PC-3 (cell line): ENCODE measurements at regions not wholly inside any gene's neighbourhood (a gene's known extent, or its start where the extent isn't known, plus 50 kb on each side); places are given as distances from the start of the nearest gene placed in this dataset.

ENCODE experiments used
- ATAC-seq: fragments of 200-7000 bp; cut with Tn5 transposase; 2 replicates; pipeline ENCODE4 v1.9.1; 2020; ENCODE audit warnings: mild to moderate bottlenecking, moderate library complexity
- BruUV-seq: library from RNA; stranded (reverse); fragments of 400-500 nt; replicated peaks from 2 replicates; lab custom pipeline; 2021; lab: Mats Ljungman, UMichigan
- CTCF ChIA-PET: fragments of 300-600 bp; sonication (Branson Sonifier 250); formaldehyde crosslinking; loops from one replicate; lab custom pipeline; 2022; ENCODE audit warnings: antibody characterized with exemption; lab: Charles Lee
- POLR2A ChIA-PET: fragments of 300-600 bp; sonication (Branson Sonifier 250); formaldehyde crosslinking; loops from one replicate; lab custom pipeline; 2022; ENCODE audit warnings: antibody characterized with exemption; ENCODE audit not compliant: unreplicated experiment; lab: Charles Lee
- DNase-seq: peaks from one replicate; pipeline ENCODE4 v3.0.0-alpha.2; 2015
- H2AFZ ChIP-seq: fragments of 300-600 bp; sonication (generic); 2 replicates; pipeline ENCODE4 v1.6.0; 2016; ENCODE audit warnings: antibody characterized with exemption, low read length
- H3F3A ChIP-seq: fragments of 300-600 bp; sonication (generic); one replicate; pipeline ENCODE4 v1.6.0; 2017; ENCODE audit warnings: antibody characterized with exemption, low read length, control low read depth, mild to moderate bottlenecking; ENCODE audit not compliant: unreplicated experiment
- H3K27ac ChIP-seq: fragments of 300-600 bp; sonication (generic); 2 replicates; pipeline ENCODE4 v1.5.1; 2016; ENCODE audit warnings: mild to moderate bottlenecking, low read length
- H3K27me3 ChIP-seq: fragments of 300-600 bp; sonication (generic); 2 replicates; pipeline ENCODE4 v1.6.1; 2016; ENCODE audit warnings: low read length, mixed read lengths
- H3K36me3 ChIP-seq: fragments of 300-600 bp; sonication (generic); 2 replicates; pipeline ENCODE4 v1.6.1; 2016; ENCODE audit warnings: low read depth, mixed run types, low read length, mixed read lengths
- H3K4me1 ChIP-seq: fragments of 300-600 bp; sonication (generic); 2 replicates; pipeline ENCODE4 v1.5.1; 2016; ENCODE audit warnings: low read length; ENCODE audit not compliant: insufficient read depth
- H3K4me2 ChIP-seq: fragments of 300-600 bp; sonication (generic); 2 replicates; pipeline ENCODE4 v1.6.0; 2016; ENCODE audit warnings: low read length
- H3K4me3 ChIP-seq: fragments of 300-600 bp; sonication (generic); 2 replicates; pipeline ENCODE4 v1.5.1; 2016; ENCODE audit warnings: mild to moderate bottlenecking, low read length, mixed read lengths
- H3K79me2 ChIP-seq: fragments of 300-600 bp; sonication (generic); 2 replicates; pipeline ENCODE4 v1.6.1; 2017; ENCODE audit warnings: low read length, mixed read lengths
- H3K9ac ChIP-seq: fragments of 300-600 bp; sonication (generic); 2 replicates; pipeline ENCODE4 v1.6.0; 2016; ENCODE audit warnings: mild to moderate bottlenecking, low read length
- H3K9me2 ChIP-seq: fragments of 300-600 bp; sonication (generic); replicated peaks from 2 replicates; pipeline ENCODE4 v1.6.1; 2016; ENCODE audit warnings: mixed run types, low read length, mixed read lengths
- H3K9me3 ChIP-seq: fragments of 300-600 bp; sonication (generic); 2 replicates; pipeline ENCODE4 v1.6.1; 2016; ENCODE audit warnings: low read length, mixed read lengths
- H4K20me1 ChIP-seq: fragments of 300-600 bp; sonication (generic); 2 replicates; pipeline ENCODE4 v1.6.1; 2016; ENCODE audit warnings: low read length, mixed read lengths
- EZH2 ChIP-seq: fragments of 300-600 bp; sonication (generic); IDR thresholded peaks from one replicate; pipeline ENCODE4 v1.6.1; 2017; ENCODE audit warnings: antibody characterized with exemption, mild to moderate bottlenecking, low read length; ENCODE audit not compliant: unreplicated experiment
- EZH2phosphoT487 ChIP-seq: fragments of 300-600 bp; sonication (generic); IDR thresholded peaks from 2 replicates; pipeline ENCODE4 v1.6.1; 2018; ENCODE audit warnings: mild to moderate bottlenecking, antibody characterized with exemption, low read length, borderline replicate concordance
- intact Hi-C: fragments of 100-400 bp; cut with micrococcal nuclease; formaldehyde crosslinking; loops from 2 replicates; pipeline ENCODE4 v1.9.0; 2023
- TF ChIP-seq, protein P1 (sequence below): fragments of 300-600 bp; sonication (generic); conservative IDR thresholded peaks from 2 replicates; pipeline ENCODE4 v1.5.1; 2017; ENCODE audit warnings: antibody characterized with exemption, low read depth, mild to moderate bottlenecking, low read length

DNA sequence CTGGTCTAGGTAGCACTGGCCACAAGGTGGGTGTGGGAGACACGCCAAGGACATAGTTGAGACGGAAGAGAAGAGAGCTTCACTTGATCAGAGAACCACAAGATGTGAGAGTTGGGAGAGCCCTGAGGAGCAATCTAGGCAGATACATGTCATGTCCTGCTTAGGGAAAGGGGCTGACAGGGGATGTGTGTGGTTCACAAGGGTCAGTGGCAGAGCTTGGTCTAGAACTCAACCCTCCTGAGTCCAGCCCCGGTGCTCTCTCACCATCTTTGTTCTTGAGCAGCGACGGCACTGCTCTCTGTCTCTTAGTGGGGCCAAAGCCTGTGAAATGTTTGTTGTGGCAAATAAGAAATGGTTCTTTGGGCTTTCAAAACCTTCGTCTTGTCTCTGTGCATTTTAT is 243.5 kb upstream of the ROPN1 start:
- no peaks in the 10 kb centered on the region for H3K4me1 ChIP-seq
- no peaks in the 10 kb centered on the region for H3K9me3 ChIP-seq
- no peaks in the 10 kb centered on the region for H3K9me2 ChIP-seq
- H3K4me3 ChIP-seq: no peak overlapping the region
- ATAC-seq (no peak), DNase-seq (no peak)
- TF ChIP-seq EZH2 (no peak), EZH2phosphoT487 (no peak)
- TF ChIP-seq, protein P1, sequence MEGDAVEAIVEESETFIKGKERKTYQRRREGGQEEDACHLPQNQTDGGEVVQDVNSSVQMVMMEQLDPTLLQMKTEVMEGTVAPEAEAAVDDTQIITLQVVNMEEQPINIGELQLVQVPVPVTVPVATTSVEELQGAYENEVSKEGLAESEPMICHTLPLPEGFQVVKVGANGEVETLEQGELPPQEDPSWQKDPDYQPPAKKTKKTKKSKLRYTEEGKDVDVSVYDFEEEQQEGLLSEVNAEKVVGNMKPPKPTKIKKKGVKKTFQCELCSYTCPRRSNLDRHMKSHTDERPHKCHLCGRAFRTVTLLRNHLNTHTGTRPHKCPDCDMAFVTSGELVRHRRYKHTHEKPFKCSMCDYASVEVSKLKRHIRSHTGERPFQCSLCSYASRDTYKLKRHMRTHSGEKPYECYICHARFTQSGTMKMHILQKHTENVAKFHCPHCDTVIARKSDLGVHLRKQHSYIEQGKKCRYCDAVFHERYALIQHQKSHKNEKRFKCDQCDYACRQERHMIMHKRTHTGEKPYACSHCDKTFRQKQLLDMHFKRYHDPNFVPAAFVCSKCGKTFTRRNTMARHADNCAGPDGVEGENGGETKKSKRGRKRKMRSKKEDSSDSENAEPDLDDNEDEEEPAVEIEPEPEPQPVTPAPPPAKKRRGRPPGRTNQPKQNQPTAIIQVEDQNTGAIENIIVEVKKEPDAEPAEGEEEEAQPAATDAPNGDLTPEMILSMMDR: no peak
- no peak overlapping the region for H3K27ac ChIP-seq
- no peaks in the 10 kb centered on the region for H4K20me1 ChIP-seq
- no peaks in the 10 kb centered on the region for H3F3A ChIP-seq
- no peak overlapping the region for H3K4me2 ChIP-seq
- H3K36me3 ChIP-seq: no peaks in the 10 kb centered on the region
- H3K9ac ChIP-seq: no peak overlapping the region
- no TSS peak for BruUV-seq
- intact Hi-C loops: no loop called here
- no peaks in the 10 kb centered on the region for H3K79me2 ChIP-seq
- no peak overlapping the region for H2AFZ ChIP-seq
- ChIA-PET CTCF (no interaction called here), POLR2A (no interaction called here)
- peaks cover 40% of the 10 kb centered on the region for H3K27me3 ChIP-seq

DNA sequence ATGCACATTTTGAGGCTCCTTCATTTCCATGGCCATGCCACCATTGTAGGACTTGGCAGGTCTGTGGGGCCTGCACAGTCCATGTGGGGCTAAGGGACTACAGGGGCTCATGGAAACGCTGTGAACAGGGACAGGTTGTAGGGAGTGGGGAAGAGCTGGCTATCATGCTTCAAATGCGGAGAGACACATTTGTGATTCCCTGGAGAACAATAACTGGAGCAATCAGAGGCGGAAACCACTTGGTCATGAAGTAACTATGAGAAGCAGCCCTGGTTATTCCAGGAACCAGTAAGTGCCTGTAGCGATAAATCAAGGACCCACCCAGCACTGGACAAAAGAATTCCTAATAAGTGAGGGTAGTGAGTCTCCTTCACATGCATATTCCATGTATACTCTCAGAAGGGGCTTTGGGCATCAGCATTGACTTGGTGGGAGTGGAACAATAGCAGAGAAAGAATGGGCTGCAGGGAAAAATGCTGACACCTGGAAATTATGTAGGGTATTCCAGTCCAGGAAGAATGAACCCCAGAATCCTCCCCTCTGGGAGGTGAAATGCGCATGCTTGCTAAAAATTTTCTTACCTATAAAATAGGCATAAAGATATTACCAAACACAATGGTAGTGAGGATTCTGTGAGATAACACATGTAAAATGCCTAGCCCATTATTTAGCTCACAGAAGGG is 251.4 kb upstream of the ROPN1 start:
- ATAC-seq: no peak
- Histone ChIP-seq H3F3A (no peaks in the 10 kb centered on the region), H3K4me2 (no peak overlapping the region), H3K36me3 (no peaks in the 10 kb centered on the region), H3K27me3 (0 out of 2 replicates have a peak, but pooled peaks cover 4% of the 10 kb centered on the region), H3K79me2 (no peaks in the 10 kb centered on the region), H2AFZ (no peak overlapping the region), H3K4me1 (peaks cover 5% of the 10 kb centered on the region), H3K4me3 (no peak overlapping the region), H3K9ac (no peak overlapping the region), H3K27ac (no peak overlapping the region), H4K20me1 (no peaks in the 10 kb centered on the region), H3K9me3 (no peaks in the 10 kb centered on the region), H3K9me2 (no peaks in the 10 kb centered on the region)
- CTCF ChIA-PET: no interaction called here
- DNase-seq: no peak
- POLR2A ChIA-PET: no interaction called here
- TF ChIP-seq, protein P1: no peak
- TF ChIP-seq EZH2phosphoT487 (no peak), EZH2 (no peak)
- intact Hi-C loops: loop anchor here (10.0 kb wide), 1 partner anchor 229 kb away; no protein-coding TSS in a partner anchor
- BruUV-seq: no TSS peak

DNA sequence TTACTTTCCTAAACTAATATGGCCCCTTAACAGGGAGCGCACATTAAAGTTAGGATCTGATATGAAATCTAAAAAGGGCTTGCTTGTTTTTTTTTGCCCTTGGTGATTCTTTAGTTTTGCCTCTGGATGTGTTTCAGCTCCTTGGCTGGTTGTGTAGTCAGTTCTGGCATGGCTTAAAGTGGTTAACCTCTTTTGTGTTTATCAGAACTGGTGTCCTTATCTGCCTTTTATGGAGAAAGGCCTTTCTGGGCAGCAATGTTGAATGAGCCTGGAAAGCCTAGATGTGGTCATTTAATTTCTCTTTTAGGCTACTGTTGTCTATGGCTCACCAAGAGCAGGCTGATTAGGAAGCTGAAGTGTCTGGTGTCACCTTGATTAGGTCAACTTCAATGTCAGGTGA is 254.5 kb upstream of the ROPN1 start:
- no peak for ATAC-seq
- intact Hi-C loops: loop anchor here (2.0 to 10.0 kb wide), 3 partner anchors 129 to 232 kb away; no protein-coding TSS in a partner anchor
- POLR2A ChIA-PET: interaction anchor here (0.6 kb wide), 1 partner anchor 127 kb away, joined by 5 read pairs; no protein-coding TSS in a partner anchor

More for the DNA sequence above, 254.5 kb upstream of the ROPN1 start:
- no peak for DNase-seq
- H2AFZ ChIP-seq: no peak overlapping the region
- CTCF ChIA-PET: interaction anchor here (0.7 kb wide), 1 partner anchor 101 kb away, joined by 3 read pairs; no protein-coding TSS in a partner anchor
- no peaks in the 10 kb centered on the region for H3K9me3 ChIP-seq
- no peak overlapping the region for H3K9ac ChIP-seq
- H3K27ac ChIP-seq: no peak overlapping the region
- BruUV-seq: no TSS peak
- TF ChIP-seq EZH2phosphoT487: no peak
- no peak for TF ChIP-seq EZH2
- TF ChIP-seq, protein P1: no peak
- H3K4me1 ChIP-seq: peaks cover 14% of the 10 kb centered on the region
- H3K36me3 ChIP-seq: no peaks in the 10 kb centered on the region
- H3K27me3 ChIP-seq: 0 out of 2 replicates have a peak, but pooled peaks cover 4% of the 10 kb centered on the region
- no peaks in the 10 kb centered on the region for H4K20me1 ChIP-seq
- H3K79me2 ChIP-seq: no peaks in the 10 kb centered on the region
- no peak overlapping the region for H3K4me3 ChIP-seq
- no peak overlapping the region for H3K4me2 ChIP-seq
- H3F3A ChIP-seq: no peaks in the 10 kb centered on the region
- H3K9me2 ChIP-seq: no peaks in the 10 kb centered on the region
